ENCODE measurements at regions not wholly inside any gene's neighbourhood (a gene's known extent, or its start where the extent isn't known, plus 50 kb on each side); places are given as distances from the start of the nearest gene placed in this dataset.

DNA sequence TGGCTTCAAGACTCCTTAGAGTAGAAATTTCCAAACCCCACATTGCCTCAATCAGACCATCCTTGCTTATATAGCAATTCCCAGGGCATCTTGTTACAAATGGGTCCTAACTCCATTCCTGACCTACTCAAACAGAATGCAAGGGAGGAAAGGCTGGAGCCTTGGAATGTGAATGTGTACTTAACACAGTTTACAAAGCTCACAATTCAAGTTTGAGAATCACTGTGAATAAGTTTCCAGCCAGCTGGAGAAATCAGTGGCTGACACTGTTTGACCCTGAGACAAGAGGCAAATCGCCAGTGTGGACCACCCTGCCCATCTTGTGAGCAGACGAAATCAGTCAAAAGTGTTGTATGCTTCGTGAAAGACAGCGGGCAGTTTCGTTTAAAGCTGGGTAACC lies 65.5 kb downstream of the SOWAHC start:
- H3K27me3 ChIP-seq (ENCODE audit: low read depth, low read length) = no peaks in the 10 kb centered on the region
- H3K4me2 ChIP-seq (ENCODE audit: low read length) = no peak overlapping the region
- H3K27ac ChIP-seq (ENCODE audit: low read length) = no peak overlapping the region
- H3K9me3 ChIP-seq (ENCODE audit: insufficient read depth, low read length) = no peaks in the 10 kb centered on the region
- no peak overlapping the region for H2AFZ ChIP-seq (ENCODE audit: low read depth, low read length)
- no peaks in the 10 kb centered on the region for H3K79me2 ChIP-seq (ENCODE audit: low read length)
- no peak for TF ChIP-seq EZH2phosphoT487 (IDR thresholded peaks at IDR 0.05; ENCODE audit: low read depth)
- TF ChIP-seq, protein P1, sequence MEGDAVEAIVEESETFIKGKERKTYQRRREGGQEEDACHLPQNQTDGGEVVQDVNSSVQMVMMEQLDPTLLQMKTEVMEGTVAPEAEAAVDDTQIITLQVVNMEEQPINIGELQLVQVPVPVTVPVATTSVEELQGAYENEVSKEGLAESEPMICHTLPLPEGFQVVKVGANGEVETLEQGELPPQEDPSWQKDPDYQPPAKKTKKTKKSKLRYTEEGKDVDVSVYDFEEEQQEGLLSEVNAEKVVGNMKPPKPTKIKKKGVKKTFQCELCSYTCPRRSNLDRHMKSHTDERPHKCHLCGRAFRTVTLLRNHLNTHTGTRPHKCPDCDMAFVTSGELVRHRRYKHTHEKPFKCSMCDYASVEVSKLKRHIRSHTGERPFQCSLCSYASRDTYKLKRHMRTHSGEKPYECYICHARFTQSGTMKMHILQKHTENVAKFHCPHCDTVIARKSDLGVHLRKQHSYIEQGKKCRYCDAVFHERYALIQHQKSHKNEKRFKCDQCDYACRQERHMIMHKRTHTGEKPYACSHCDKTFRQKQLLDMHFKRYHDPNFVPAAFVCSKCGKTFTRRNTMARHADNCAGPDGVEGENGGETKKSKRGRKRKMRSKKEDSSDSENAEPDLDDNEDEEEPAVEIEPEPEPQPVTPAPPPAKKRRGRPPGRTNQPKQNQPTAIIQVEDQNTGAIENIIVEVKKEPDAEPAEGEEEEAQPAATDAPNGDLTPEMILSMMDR (IDR thresholded peaks at IDR 0.05; ENCODE audit: low read depth, low read length) = no peak
- no peaks in the 10 kb centered on the region for H3K36me3 ChIP-seq (replicated peaks; ENCODE audit: low read depth, low read length)
- H3K4me1 ChIP-seq (ENCODE audit: low read length) = no peaks in the 10 kb centered on the region
- H3K9ac ChIP-seq (ENCODE audit: low read length) = no peak overlapping the region
- no peaks in the 10 kb centered on the region for H4K20me1 ChIP-seq (ENCODE audit: insufficient read depth, low read length)
- no peak overlapping the region for H3K4me3 ChIP-seq (ENCODE audit: low read length)

DNA sequence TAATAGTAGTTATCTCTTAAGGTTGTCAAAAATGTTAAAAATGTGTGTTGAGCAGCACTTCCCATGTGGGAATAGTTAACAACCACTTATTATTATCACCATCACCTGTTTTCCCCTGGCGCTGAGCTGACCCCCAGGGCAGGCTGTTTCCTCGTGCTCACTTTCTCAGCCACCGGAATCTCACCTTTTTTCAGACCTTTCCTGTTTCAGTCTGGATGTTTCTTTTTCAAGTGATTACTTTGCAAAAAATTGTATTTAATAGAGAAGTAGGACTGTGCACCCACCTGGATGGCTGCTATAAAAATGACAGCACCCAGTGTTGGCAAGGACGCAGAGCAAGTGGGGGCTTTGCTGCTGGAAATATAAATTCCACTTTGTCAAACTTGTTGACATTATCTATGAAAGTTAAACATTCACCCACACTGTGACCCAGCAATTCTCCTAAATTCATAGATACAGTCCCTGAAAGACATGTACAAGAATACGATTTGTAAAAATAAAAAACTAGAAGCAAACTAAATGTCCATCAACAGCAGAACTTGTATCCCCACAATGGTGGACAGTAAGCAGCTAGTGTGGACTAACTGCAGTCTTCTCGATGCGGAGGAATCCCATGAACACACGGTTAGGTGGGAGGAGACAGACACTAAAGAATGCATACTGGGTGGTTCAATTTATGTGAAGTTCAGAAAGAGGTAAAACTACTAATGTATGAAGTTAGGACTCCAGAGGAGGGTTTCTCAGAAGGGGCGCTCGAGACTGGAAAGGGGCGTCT lies 66.5 kb downstream of the SOWAHC start:
- H3K4me2 ChIP-seq (ENCODE audit: low read length) = no peak overlapping the region
- H4K20me1 ChIP-seq (ENCODE audit: insufficient read depth, low read length) = no peaks in the 10 kb centered on the region

DNA sequence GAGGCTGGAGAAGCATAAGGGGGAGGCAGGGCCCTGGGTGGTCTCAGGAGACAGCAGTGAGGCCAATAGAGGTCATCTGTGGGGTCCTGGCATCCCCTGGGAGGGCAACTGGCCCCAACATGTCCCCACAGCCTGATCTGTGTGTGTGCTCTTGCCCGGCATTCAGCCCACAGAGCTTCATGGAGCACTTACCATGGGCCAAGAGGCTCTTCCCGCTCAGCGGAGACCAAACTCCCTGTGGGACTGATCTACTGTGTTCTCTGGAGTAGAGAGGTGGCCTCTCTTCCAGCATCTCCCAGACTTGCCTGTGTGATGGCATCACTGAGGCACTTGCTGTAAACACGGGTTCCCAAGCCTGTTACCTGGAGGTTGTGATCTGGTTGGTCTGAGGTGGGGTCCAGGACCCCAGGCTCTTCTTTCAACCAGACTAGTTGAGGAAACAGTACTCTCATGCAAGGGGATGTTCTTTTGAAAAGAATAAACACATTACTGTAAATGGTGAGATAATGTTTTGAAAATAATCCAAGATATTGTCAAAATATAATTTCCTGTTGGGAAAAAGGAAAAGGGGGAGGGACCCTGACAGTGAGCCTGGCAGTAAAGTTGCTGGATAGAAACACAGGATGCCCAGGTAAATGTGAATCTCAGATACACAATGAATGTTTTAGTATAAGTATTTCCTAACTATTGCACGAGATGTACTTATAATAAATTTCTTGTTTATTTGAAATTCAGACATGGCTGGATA lies 67.6 kb downstream of the SOWAHC start:
- no peak overlapping the region for H3K4me2 ChIP-seq (ENCODE audit: low read length)
- no peaks in the 10 kb centered on the region for H3K36me3 ChIP-seq (replicated peaks; ENCODE audit: low read depth, low read length)
- H3K27ac ChIP-seq (ENCODE audit: low read length) = no peak overlapping the region
- TF ChIP-seq, protein P1 (IDR thresholded peaks at IDR 0.05; ENCODE audit: low read depth, low read length) = no peak
- TF ChIP-seq EZH2phosphoT487 (IDR thresholded peaks at IDR 0.05; ENCODE audit: low read depth) = no peak
- no peaks in the 10 kb centered on the region for H3K27me3 ChIP-seq (ENCODE audit: low read depth, low read length)
- no peaks in the 10 kb centered on the region for H3K79me2 ChIP-seq (ENCODE audit: low read length)
- H2AFZ ChIP-seq (ENCODE audit: low read depth, low read length) = no peak overlapping the region
- no peak overlapping the region for H3K4me3 ChIP-seq (ENCODE audit: low read length)
- H3K4me1 ChIP-seq (ENCODE audit: low read length) = no peaks in the 10 kb centered on the region
- no peaks in the 10 kb centered on the region for H3K9me3 ChIP-seq (ENCODE audit: insufficient read depth, low read length)
- no peaks in the 10 kb centered on the region for H4K20me1 ChIP-seq (ENCODE audit: insufficient read depth, low read length)
- H3K9ac ChIP-seq (ENCODE audit: low read length) = no peak overlapping the region

More for the DNA sequence above, 66.5 kb downstream of the SOWAHC start:
- TF ChIP-seq, protein P1 (IDR thresholded peaks at IDR 0.05; ENCODE audit: low read depth, low read length) = no peak
- no peak for TF ChIP-seq EZH2phosphoT487 (IDR thresholded peaks at IDR 0.05; ENCODE audit: low read depth)
- no peaks in the 10 kb centered on the region for H3K9me3 ChIP-seq (ENCODE audit: insufficient read depth, low read length)
- no peaks in the 10 kb centered on the region for H3K79me2 ChIP-seq (ENCODE audit: low read length)
- H3K27me3 ChIP-seq (ENCODE audit: low read depth, low read length) = no peaks in the 10 kb centered on the region
- no peak overlapping the region for H2AFZ ChIP-seq (ENCODE audit: low read depth, low read length)
- no peaks in the 10 kb centered on the region for H3K4me1 ChIP-seq (ENCODE audit: low read length)
- no peak overlapping the region for H3K9ac ChIP-seq (ENCODE audit: low read length)
- no peak overlapping the region for H3K4me3 ChIP-seq (ENCODE audit: low read length)
- H3K36me3 ChIP-seq (replicated peaks; ENCODE audit: low read depth, low read length) = no peaks in the 10 kb centered on the region
- no peak overlapping the region for H3K27ac ChIP-seq (ENCODE audit: low read length)

DNA sequence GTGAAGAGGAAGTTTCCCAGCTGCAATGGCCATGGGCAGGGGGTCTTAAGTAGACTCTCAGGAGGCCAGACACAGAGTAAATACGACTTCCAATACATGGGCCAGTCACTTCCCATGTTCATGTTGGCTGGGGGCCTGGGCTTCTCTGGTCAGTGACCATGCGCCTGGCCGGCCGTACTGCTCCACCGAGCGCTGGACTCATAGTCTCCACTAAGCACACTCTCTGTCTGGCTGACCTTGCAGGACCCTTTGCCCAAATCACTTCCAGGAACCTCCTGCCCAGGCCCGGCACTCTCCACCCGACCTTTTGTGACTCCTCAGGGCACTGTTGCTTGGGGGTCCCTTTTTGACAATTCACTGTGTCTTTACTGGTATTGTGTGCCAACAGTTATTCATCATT lies 69.3 kb downstream of the SOWAHC start:
- Histone ChIP-seq H3K4me1 (ENCODE audit: low read length) (no peaks in the 10 kb centered on the region), H3K79me2 (ENCODE audit: low read length) (no peaks in the 10 kb centered on the region)

More for the DNA sequence above, 69.3 kb downstream of the SOWAHC start:
- Histone ChIP-seq H2AFZ (ENCODE audit: low read depth, low read length) (no peak overlapping the region), H3K27me3 (ENCODE audit: low read depth, low read length) (no peaks in the 10 kb centered on the region), H3K4me3 (ENCODE audit: low read length) (no peak overlapping the region), H4K20me1 (ENCODE audit: insufficient read depth, low read length) (no peaks in the 10 kb centered on the region), H3K36me3 (replicated peaks; ENCODE audit: low read depth, low read length) (no peaks in the 10 kb centered on the region), H3K27ac (ENCODE audit: low read length) (no peak overlapping the region), H3K9ac (ENCODE audit: low read length) (no peak overlapping the region), H3K4me2 (ENCODE audit: low read length) (no peak overlapping the region), H3K9me3 (ENCODE audit: insufficient read depth, low read length) (no peaks in the 10 kb centered on the region)
- TF ChIP-seq, protein P1 (IDR thresholded peaks at IDR 0.05; ENCODE audit: low read depth, low read length) = no peak

All from OCI-LY3 (cell line).